Activated T-cell treated with anti-CD3 and anti-CD28 coated beads, Interleukin-2, amount 50 U/mL, for 48 hours (primary cell): ENCODE measurements at regions not wholly inside any gene's neighbourhood (a gene's known extent, or its start where the extent isn't known, plus 50 kb on each side); places are given as distances from the start of the nearest gene placed in this dataset.
"Not testable (repeated sequence)": the region's sequence is repeated elsewhere in the genome, so short reads cannot be mapped to it uniquely, and the experiment has no call there.

Experiments used
- DNase-seq, 2 experiments: peaks; one replicate each; pipeline ENCODE4 v3.0.0-alpha.2; 2020

DNA sequence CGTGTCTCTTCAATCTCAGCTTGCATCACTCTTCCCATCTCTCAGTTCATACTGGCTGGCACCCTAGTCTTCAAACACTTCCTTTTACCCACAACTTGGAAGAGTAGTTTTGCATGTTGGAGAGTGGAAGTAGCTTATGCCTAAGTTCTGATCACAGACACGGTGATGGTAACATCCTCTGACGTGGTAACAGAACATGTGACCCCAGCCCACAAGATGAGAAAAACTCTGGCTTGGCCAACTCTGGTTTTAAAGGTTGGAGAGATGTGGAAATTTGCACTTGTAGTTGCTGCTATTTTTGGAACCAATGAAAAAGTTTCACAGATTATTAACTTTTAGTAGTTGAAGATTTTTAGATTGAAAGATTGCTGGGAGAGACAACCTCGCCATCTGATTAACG is 155.4 kb upstream of the SLC35G4 start:
- no peak for DNase-seq

DNA sequence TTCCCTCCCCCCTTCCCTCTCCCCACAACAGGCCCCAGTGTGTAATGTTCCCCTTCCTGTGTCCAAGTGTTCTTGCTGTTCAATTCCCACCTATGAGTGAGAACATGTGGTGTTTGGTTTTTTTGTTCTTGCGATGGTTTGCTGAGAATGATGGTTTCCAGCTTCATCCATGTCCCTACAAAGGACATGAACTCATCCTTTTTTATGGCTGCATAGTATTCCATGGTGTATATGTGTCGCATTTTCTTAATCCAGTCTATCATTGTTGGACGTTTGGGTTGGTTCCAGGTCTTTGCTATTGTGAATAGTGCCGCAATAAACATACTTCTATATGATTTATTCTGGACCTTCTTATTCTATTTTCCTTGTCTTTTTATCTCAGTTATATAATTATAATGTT is 165.2 kb upstream of the SLC35G4 start:
- not testable (repeated sequence) for DNase-seq

DNA sequence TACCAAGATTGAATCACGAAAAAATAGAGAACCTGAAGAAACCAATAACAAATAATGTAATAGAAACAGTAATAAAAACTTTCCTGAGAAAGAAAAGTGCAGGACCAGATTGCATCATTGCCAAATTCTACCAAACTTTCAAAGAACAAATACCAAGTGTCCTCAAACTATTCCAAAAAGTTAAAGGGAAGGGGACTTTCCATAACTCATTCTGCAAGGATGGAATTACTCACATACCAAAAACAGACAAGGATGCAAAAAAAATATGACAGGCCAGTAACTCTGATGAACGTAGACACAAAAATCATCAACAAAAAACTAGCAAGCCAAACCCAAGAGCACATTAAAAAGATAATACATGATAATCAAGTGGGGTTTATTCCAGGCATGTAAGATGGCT is 172.3 kb upstream of the SLC35G4 start:
- no peak for DNase-seq

GRCh38 chr18:11432360-11432811 is 177.0 kb upstream of the SLC35G4 start:
- no peak for DNase-seq

- no peak for DNase-seq
Measured at GRCh38 chr18:11429876-11430275, 179.5 kb upstream of the SLC35G4 start.

GRCh38 chr18:11425211-11425610 is 184.2 kb upstream of the SLC35G4 start:
- DNase-seq = no peak

DNA sequence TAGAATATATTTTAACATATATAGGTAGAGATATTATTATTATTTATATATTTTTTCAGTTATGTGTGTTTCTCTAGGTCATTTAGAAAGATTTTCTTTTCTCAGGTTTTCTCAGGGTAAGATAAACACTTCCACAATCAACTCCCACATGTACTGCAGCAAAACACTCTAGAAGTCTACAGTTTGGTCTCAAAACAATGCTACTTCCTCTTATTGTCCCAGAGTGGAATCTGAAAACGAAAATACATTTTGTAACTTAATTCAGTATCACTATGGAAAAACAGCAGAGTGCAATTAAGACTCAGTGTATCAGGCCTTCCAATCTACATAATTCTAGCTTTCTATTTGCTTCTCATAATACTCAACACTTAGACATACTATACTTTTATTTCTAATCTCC is 190.1 kb upstream of the SLC35G4 start:
- no peak for DNase-seq

GRCh38 chr18:11412811-11413210 is 196.6 kb upstream of the SLC35G4 start:
- no peak for DNase-seq

DNA sequence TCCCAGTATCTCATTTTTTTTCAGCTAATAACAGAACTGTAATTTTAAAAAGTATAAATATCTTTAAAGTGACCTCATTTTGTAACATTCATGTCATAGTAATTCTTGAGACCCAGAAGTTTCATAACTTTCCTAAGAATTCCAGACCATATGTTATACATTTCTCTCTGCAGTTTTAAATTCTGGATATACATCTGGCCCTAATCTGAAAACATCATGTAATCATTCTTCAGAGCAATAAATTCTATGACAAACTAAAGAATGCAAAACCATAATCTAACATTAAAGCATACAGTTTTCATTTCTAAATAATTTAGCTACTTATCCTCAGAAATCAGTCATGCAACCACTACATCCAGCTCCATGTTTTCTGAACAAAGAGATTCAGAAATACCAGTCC is 198.3 kb upstream of the SLC35G4 start:
- DNase-seq = no peak

- no peak for DNase-seq
Measured at GRCh38 chr18:11408555-11409065, 200.8 kb upstream of the SLC35G4 start.

DNA sequence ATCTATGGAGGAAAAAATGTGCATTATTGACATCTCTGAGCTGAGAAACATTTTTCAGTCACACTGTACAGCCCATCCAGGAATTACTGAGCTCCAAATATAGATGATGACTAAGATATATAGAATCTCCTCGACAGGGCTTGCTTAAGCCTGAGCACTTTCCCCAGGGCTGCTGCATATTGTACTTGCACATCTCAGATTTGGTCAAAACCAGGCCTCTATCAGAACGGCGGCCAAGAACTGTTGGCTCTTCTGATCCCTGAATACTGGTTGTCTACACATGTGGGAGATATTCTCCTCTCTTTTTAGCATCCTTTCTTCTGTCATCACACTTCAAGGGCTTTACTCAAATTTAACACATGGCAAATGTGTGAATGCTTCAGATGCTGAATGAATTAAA is 201.5 kb upstream of the SLC35G4 start:
- no peak for DNase-seq

GRCh38 chr18:11405804-11406203 is 203.6 kb upstream of the SLC35G4 start:
- no peak for DNase-seq

DNA sequence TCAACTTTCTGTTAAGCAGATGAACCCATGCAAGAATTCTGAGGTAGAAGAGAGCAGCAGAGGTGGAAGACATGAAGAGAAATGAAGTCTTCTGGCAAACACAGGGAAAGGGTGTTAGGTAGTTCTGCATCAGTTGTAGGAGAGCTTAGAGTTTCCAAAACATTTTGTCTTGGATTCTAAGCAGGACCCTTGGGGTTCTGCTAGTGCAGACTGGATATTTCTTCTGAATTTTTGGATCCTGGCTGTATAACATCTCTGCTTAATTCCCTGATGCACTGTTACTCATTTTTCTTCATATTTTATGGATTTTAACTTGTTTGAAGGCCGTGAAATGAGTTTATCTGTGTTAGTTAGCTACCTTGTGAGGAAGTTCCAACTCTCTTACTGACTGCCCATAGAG is 208.7 kb upstream of the SLC35G4 start:
- no peak for DNase-seq

DNA sequence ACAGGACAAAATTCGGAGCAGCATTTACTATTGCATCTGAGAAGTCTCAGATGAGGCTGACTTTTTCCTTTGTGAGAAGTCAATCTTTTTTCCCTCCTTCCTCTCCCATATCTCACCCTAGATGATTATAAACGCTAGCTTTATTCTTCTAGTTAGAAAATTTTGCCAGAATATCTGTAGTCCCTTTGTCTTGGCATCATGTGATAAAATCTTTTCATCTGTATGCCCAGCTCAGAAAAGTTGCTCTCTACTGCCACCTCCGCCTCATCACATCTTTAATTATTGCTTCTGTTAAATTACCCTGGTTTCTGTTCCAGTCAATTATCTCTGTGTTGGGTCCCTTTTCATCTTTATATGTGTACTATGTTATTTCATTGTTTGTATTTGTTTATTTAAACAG is 210.8 kb upstream of the SLC35G4 start:
- no peak for DNase-seq

GRCh38 chr18:11392980-11393885 is 216.2 kb upstream of the SLC35G4 start:
- DNase-seq = no peak

- no peak for DNase-seq
Measured at GRCh38 chr18:11392292-11392691, 217.1 kb upstream of the SLC35G4 start.

- DNase-seq = no peak
Measured at GRCh38 chr18:11391661-11392060, 217.7 kb upstream of the SLC35G4 start.

DNA sequence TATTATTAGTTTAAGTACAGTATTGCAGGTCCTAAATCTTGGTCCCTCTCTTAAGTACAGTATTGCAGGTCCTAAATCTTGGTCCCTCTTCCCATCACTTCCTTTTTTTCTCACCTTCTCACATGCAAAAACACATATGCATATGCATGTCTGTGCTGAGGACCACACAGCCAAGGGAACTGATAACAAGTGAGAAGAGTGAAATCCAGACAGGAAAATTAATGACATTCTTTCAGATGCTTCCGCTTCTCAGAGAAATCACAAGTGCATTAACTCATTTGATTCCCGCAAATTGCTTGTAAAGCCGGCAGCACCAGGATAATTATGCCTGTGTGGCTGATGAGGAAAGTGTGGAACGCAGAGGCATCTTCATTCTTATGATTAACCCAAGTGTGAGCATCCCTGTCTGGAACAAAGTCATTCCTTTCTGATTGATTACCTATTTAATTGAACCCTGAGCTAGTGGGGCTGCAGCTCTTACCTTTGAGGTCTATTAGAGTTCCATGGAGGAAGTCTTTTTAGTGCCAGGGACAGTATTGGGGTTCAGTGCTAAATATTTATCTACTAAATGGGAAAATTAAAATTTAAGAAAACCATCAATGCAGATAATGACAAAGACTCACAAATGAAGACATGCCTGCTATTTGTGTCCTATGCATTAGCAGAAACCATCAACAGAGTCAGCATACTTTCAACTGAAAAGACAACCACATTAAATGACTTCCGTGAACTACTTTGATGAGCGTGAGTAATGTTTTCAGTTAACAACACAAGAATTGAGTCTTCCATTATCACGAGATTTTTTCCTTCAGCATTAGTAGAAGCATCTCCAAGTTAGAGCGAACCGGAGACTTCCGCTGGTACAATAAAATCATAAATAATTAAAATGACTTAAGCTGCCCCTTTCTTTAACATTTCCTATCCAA is 220.4 kb upstream of the SLC35G4 start:
- no peak for DNase-seq

DNA sequence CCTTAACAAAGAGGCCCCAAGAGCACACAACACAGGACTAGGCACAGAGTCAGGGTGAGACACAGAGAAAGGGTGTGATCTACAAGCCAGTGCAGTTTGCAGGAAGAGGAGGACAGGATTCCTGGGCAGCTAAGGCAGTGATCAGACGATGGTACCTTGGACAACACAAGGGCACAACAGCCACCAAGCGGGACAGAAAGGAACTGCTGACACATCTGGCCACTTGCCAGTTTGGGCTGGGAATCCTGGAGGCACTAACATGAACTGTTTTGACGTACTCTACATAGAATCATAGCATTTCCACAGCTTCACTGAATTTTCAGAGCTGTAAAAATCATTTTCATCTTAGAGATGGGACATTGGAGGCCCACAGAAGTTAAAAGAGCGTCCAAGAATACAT is 221.5 kb upstream of the SLC35G4 start:
- peak in 1 of 2 experiments; percentile 17 for DNase-seq

DNA sequence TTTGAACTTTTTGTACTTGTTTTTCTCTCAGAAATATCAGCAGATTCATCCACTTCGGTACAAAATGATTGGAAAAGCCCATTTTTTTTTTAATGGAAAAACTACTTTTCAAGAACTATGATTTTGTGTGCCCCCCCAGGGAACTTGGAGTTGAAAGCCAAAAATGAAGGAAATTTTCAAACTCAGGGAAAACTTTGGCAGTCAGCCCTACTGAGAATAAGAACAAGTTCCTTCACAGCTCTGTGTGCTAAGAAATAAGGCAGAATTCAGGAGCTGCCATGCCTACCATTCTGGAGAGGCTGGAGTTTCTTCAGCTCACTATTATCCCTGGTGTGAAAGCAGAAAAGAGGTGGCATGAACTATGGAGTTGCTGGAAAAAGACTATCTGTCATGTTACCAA is 226.0 kb upstream of the SLC35G4 start:
- no peak for DNase-seq

DNA sequence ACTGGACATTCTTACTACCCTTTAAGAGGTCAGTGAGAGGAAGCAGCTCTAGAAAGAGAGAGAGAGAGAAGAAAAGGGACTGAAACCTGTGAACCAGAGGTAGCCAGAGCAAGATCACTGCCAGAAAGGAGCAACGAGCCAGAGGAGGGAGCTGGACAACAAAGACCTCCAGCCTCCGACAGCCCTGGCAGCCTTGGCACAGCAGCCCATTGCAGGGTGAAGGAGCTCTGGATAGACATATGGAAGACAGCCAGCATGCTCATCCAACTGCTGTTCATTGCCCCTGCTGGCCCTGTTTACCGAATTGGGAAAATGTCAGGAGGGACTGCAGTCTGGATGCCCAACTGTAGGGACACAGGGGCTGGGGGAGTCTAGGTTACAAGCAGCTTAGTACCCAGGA is 228.4 kb upstream of the SLC35G4 start:
- no peak for DNase-seq

DNA sequence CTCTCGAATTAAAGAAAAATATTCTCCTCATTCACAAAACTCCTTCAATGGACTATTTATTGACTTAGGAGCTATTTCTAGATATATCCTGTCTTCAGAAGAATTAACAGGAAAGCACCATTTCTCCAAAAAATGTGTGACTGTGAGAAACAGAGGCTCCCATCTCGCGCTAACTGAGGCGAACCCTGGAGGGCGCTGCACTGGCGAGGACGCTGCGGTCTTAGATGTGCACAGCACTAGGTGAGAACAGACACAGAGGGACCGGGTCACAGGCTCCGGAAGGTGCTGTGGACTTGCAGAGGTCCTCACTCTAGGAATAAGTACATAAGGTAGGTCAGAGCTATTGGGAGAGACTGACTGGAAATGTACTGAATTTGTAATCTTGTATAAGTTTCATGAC is 229.7 kb upstream of the SLC35G4 start:
- no peak for DNase-seq

DNA sequence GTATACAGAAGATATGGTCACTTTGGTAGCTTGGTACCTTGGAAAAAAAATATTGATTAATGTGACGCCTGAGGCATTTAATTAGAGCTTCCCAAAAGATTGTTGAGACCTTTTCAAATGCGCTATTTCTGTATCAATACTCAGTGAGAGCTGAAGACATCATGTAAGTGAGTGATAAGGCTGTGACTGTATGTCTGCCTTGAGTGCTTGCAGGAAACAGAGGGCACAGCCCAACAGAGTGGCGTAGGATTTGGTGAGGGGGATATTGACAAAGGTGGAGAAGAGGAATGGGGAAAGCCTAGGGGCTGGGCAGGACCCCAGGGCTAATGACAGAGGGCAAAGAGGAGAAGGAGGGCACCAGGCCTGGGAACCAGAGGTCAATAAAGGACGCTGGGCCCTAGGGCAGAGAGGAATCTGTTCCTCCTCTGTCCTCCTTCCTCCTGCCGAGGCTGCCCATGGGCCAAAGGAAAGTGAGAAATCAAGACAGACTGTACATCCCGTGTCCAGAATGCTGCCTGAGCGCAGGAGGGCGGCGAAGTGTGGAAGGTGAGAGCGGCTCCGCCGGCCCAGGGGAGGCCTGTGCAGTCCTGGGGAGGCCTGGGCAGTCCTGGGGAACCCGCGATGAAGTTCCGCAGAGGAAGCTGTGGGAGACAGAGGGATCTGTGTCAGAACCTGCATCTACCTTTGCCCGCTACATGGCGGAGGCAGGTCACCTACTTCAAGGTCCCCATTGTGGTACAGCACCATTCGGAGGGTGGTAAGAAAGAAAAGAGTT is 228.6 kb upstream of the PIEZO2 start:
- DNase-seq = no peak
